ENCODE measurements at regions not wholly inside any gene's neighbourhood (a gene's known extent, or its start where the extent isn't known, plus 50 kb on each side); places are given as distances from the start of the nearest gene placed in this dataset.

GRCh38 chr5:6166698-6167394 is 211.5 kb downstream of the MED10 start:
- no peak for TF ChIP-seq CTCF (IDR thresholded peaks at IDR 0.05; ENCODE audit: insufficient read depth, low read depth, low read length, missing control alignments)
- H3K4me3 ChIP-seq (ENCODE audit: low read depth, low read length) = no peak overlapping the region
- no peak for DNase-seq (ENCODE audit: low read depth)

DNA sequence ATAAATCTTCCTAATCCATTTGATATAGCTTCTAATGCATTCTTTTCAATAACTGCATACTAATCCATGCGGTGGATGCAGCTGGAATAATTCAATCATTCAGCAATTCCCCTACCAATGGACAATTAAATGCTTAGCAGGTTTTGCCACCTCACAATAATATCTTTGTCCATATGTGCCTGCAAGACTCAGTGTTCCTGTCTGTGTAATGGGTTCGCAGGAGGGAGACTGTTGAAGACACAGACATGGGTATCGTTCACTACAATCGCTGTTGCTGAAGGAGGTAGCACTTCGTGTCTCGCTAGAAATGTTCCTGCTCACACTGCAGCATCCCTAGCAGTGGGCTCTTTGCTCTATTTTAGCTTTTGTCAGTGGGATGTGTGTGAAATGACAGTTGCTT is 214.4 kb downstream of the MED10 start:
- no peak overlapping the region for H3K4me3 ChIP-seq (ENCODE audit: low read depth, low read length)
- no peak for DNase-seq (ENCODE audit: low read depth)
- TF ChIP-seq CTCF (IDR thresholded peaks at IDR 0.05; ENCODE audit: insufficient read depth, low read depth, low read length, missing control alignments) = no peak

DNA sequence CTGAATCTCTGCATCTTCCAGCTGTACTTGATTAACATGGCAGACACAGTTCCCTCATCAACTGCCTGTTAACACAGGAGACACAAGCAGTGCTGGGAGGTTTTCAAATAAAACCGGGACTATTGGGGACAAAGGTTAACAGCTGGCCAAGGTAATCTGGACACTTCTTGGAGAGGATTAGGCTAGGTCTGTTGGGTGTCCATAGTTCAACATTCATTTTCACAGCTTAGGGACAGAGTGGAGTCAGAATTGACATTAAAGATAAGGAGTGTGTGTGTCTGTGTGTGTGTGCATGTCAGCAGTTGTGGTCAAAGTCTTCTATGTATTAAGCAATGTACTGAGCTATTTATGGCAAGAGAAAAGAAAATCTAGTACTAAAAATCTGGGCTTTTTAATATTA is 216.2 kb downstream of the MED10 start:
- H3K4me3 ChIP-seq (ENCODE audit: low read depth, low read length) = no peak overlapping the region
- TF ChIP-seq CTCF (IDR thresholded peaks at IDR 0.05; ENCODE audit: insufficient read depth, low read depth, low read length, missing control alignments) = no peak
- no peak for DNase-seq (ENCODE audit: low read depth)

- no peak overlapping the region for H3K4me3 ChIP-seq (ENCODE audit: low read depth, low read length)
- no peak for DNase-seq (ENCODE audit: low read depth)
- no peak for TF ChIP-seq CTCF (IDR thresholded peaks at IDR 0.05; ENCODE audit: insufficient read depth, low read depth, low read length, missing control alignments)
Observed at GRCh38 chr5:6161257-6161656, 217.1 kb downstream of the MED10 start.

DNA sequence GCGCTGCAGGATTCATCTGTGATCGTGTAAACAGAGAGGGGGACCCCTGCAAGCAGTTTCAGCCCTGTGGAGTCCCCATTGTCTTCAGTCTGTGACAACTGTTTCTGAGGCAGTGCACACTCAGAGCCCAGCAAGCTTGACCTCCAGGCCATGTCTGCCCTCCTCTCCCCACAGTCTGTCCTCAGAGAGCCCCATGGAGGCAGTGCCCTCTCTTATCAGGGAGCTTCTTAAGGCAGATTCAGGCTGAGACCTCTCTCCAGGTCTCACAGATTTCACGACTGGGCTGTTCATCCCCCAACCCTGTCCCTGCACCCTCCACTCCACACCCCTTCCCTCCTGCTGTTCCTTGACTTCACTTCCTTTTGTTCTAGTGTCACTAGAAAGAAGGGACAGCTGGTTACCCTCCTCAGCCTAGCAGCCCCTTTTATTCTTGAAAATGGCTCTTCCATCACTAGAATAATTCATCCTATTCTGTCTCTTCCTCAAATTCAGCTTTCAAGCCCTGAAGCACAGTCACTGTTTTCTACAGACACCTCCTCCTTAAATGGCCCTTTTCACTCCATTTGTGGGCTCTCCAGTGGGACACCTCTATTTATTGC is 218.4 kb downstream of the MED10 start:
- TF ChIP-seq CTCF (IDR thresholded peaks at IDR 0.05; ENCODE audit: insufficient read depth, low read depth, low read length, missing control alignments) = no peak
- H3K4me3 ChIP-seq (ENCODE audit: low read depth, low read length) = no peak overlapping the region
- no peak for DNase-seq (ENCODE audit: low read depth)

DNA sequence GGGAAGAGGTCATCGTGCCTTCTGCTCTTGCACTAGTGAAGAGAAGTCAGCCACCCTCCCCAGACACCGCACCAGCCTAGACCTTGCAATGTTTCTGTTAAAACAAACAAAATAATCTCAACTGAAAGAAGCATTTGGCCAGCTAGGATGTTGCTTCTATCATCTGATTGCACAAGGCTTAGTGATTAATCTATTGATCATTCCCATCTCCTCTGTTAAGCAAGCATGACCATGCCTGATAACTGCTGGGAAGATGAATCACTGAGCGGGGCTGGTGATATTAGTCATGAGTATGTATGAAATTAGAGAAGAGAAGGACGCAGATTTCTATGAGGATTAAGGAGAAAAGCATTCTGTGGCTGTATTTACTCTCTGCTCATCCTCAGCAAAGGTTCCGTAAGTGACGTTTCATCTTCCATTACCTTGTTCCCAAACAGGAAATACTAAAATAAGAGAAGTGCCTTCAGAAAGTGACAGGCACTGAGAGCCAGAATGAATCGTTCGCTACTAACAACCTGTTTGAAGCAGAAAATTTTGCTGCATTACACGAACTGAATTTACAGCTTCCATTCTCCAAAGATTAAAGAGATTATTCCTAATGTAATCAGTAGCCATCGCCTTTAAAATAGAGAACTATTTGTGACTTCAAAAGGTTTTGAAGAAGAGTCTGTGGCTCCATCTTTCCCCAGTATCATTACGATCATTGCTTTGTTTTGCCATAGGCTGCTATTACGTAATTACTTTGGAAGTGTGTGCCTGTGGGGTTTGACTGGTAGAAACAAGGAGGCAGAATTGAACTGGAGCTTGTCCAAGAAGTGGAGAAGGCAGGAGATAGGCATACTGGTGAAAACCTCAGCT is 219.1 kb downstream of the MED10 start:
- H3K4me3 ChIP-seq (ENCODE audit: low read depth, low read length) = no peak overlapping the region
- TF ChIP-seq CTCF (IDR thresholded peaks at IDR 0.05; ENCODE audit: insufficient read depth, low read depth, low read length, missing control alignments) = no peak
- no peak for DNase-seq (ENCODE audit: low read depth)
